KBM-7 (cell line): ENCODE measurements at regions not wholly inside any gene's neighbourhood (a gene's known extent, or its start where the extent isn't known, plus 50 kb on each side); places are given as distances from the start of the nearest gene placed in this dataset.

Experiments used
- DNase-seq: peaks from one replicate; pipeline ENCODE4 v3.0.0-alpha.2; 2015
- in situ Hi-C: fragments of 300-500 bp; cut with MboI; formaldehyde crosslinking; loops from 2 replicates; pipeline ENCODE4 v1.14.3; 2020; ENCODE audit warnings: low sequenced_read_pairs, low pct_unique_long_range_greater_than_20kb, mixed read lengths

DNA sequence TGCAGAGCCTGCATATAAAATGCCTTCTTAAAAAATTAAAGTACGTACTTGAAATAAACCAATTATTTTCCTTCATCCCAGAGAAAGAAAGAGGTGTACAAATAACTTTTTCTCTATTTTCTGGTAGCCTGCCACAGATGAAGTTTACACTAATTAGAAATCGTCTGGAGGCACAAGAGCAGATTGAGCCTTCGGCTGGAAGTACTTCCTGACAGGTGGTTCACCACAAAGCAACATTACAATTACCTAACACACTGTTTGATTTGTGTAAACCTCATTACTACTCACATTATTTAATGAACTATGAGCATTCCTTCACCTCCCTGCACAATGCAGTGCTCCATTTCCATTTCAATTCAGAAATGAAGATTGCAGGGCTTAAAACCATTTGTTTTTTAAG, 856.1 kb downstream of the SI start:
- in situ Hi-C loops: no loop called here
- no peak for DNase-seq

DNA sequence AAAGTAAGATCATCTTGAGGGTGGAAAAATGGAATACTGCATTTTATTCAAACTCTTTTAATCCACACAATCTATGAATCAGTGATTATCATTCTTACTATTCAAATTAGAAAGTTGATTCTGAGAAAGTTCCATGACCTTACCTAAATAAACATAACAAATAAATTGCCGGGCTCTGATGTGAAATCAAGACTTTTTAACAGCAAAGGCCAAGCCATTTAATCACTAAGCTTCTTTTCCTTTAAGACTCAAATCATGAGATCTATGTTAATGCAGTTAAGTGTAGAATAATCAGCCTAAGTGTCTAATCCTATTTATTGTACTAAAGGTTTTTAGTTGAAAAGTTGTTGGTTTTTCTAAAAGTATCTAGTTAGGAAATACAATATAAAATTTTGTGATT, 857.0 kb downstream of the SI start:
- no peak for DNase-seq
- in situ Hi-C loops: no loop called here

DNA sequence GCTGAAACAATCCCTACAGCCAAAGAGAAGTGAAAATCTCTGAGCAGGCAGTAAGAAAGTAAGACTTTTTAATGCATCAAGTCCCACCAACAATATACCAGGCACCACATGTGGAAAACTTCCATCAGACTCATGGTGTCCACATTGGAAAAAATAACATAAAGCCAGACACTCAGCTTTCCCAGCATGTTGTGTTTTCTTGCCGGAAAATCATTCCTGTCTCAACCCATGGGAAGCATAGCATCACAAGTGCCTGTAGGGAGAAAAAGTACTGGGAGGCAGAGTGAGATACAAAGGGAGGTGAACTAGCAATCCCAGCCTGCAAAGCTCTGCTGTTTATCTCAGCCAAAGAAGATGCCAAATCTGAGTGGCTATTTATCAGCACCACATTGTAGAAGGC, 868.9 kb downstream of the SI start:
- no peak for DNase-seq
- in situ Hi-C loops: no loop called here

DNA sequence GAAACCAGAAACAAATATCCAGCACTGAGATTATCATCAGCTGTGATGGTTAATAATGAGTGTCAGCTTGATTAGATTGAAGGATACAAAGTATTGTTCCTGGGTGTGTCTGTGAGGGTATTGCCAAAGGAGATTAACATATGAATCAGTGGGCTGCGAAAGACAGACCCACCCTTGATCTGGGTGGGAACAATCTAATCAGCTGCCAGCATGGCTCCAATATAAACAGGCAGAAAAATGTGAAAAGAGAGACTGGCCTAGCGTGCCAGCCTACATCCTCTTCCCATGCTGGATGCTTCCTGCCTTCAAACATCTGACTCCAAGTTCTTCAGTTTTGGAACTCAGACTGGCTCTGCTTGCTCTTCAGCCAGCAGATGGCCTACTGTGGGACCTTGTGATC, 869.5 kb downstream of the SI start:
- DNase-seq: no peak
- in situ Hi-C loops: no loop called here

DNA sequence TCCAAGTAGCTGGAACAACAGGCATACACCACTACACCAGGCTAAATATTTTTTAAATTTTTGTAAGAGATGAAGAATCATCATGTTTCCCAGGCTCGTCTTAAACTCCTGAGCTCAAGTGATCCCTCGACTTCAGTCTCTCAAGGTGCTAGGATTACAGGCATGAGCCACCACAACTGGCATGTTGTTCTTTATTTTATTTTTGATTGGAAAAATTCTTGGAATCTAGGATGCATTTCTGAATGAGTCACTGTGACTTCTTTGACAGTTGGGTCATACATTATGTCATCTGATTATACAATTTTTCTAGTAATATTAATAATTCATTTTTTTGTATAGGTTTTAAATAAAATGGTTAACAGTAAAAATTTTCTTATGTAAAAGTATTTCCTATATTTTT, 870.2 kb downstream of the SI start:
- no peak for DNase-seq
- in situ Hi-C loops: no loop called here

DNA sequence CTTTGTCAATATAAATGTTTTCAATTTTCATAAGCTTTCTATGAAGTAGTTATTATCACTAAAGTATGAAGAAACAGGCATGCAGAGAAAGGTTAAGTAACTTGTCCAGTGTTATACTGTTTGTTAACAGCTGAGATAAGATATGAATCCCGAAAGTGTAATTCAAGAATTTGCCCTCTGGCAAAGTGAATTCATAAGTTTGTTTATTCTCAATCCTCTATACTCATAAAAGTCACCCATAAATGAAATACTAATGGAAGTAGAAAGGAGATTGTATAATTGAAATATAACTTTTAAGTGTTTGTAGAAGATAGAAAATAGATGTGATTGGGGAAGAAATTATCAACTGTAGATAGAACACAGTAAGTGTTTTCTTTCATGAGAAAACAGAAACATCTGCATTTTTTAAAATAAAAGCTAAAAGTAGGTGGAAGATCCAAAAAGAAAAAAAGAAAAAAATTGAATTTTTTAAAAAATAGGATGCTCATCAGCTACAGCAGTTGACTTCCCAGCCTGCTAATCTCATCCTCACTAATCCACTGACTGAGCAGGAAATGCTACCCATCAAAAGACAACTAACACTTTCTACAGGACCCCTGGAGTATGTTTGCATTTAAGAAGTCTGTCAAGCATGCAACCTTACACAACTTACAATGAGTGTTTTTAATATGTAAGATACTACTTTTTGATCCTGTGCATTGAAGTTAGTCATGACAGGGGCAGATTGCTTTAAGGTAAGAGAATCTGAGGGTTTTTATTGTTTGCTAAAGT, 878.1 kb downstream of the SI start:
- in situ Hi-C loops: no loop called here
- DNase-seq: no peak

DNA sequence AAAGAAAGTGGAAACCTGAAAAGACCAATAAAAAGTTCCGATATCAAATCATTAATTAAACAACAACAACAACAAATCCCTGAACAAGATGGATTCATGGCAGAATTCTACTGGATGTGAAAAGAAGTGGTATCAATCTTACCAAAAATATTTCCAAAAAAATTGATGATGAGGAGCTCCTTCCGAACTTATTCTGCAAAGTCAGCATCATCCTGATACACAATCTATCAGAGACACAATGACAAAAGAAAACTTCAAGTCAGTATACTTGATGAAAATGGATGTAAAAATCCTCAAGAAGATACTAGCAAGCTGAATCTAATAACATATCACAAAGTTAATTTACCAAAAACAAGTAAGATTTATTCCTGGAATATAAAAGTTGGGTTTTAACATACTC, 881.8 kb downstream of the SI start:
- DNase-seq: no peak
- in situ Hi-C loops: no loop called here

DNA sequence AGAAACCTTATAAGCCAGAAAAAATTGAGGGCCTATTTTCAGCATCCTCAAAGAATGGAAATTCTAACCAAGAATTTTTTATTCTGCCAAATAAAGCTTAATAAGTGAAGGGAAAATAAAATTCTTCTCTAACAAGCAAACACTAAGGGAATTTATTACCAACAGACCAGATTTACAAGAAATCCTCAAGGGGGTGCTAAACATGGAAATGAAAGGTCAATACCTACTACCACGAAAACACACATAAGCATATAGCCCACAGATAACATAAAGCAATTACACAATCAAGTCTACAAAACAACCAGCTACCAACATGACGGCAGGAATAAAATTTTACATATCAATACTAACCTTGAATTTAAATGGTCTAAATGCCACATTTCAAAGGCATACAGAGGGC, 883.5 kb downstream of the SI start:
- in situ Hi-C loops: no loop called here
- DNase-seq: no peak

DNA sequence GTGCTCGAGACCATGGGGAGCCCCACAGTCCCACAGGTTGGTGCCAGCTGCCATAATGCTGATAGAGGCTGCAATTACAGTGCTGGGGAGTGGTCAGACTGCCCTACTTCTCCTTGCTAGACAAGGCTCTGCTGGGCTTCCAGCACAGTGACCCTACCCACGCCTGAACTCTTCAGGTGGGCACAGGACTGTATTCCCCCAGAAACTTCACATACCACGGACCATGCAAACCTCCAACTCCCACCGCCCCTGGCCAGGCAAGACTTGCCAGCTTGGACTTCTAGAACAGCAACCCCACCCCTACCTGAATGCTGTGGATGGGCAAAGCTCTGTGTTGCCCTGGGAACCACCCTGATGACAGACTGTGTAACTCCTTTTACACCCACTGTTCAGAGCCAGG, 885.3 kb downstream of the SI start:
- in situ Hi-C loops: no loop called here
- no peak for DNase-seq

DNA sequence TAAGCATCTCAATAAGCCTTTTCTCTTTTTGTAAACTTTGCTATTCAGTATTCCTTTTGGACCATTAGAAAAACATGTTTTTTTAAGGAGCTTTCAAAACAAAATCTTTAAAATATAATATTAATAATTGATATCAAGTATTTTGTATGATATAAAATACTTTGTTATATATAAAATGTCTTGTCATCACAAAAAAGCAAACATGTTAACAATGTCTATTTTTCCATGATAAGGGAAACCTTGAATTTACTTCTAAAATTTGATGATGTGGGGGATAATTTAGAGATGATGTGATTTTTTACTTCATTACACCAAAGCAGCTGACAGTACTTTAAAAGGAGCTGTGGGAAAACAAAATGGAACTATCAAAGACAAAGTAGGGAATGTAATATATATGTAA, 887.7 kb downstream of the SI start:
- in situ Hi-C loops: no loop called here
- no peak for DNase-seq

DNA sequence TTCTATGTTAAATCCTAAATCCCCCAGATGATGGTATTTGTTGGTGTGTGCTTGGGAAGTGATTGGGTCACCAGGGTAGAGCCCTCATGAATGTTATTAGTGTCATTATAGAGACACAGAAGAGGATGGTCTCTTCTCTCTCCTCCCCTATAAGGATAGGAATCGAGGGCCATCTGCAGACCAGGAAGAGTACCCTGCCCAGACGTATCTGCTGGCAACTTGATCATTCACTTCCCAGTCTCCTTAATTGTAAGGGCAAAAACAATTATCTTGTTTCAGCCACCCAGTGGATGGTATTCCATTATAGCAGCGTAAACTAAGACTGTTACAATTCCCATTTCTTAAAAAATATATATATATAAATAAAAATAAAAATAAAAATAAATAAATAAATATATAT, 892.2 kb downstream of the SI start:
- in situ Hi-C loops: no loop called here
- no peak for DNase-seq

DNA sequence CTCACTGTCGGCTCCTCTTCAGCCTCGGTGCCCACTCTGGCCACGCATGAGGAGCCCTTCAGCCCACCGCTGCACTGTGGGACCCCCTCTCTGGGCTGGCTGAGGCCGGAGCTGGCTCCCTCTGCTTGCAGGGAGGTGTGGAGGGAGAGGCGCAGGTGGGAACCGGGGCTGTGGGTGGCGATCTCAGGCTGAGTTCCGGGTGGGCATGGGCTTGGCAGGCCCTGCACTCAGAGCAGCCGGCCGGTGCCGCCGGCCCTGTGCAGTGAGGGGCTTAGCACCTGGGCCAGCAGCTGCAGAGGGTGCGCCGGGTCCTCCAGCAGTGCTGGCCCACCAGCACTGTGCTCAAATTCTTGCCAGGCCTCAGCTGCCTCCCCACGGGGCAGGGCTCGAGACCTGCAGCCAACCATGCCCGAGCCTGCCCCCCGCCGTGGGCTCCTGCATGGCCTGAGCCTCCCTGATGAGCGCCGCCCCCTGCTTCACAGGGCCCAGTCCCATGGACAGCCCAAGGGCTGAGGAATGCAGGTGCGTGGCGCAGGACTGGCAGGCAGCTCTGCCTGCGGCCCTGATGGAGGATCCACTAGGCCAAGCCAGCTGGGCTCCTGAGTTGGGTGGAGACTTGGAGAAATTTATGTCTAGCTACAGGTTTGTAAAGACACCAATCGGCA, 899.1 kb downstream of the SI start:
- in situ Hi-C loops: no loop called here
- no peak for DNase-seq

DNA sequence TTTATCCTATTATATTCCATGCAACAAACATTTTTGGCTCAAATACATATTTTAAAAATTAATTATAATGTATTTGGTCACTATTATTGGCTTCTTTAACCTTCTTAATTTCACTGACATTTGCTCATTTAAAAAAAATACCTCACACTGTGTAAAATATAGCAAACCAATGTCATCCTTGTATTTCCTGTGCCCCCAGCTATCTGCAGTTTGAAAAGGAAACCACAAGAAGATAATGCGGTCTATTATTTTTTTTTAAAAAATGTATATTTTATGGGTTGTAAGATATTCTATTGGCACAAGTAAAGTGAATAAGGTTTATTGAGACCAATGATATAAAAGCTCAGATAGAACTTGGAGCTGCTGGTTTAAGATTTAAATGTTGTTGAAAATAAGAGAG, 904.2 kb downstream of the SI start:
- no peak for DNase-seq
- in situ Hi-C loops: no loop called here

DNA sequence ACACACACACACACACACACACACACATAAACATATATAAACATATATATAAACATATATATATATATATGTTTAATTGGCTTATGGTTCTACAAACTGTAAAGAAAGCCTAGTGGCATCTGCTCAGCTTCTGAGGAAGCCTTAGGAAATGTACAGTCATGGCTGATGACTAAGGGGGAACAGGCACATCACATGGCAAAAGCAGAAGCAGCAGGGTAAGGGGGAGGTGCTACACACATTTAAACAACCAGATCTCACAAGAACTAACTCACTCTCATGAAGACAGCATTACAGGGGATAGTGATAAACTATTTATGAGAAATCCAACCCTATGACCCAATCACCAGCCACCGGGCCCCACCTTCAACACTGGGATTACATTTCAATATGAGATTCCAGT, 922.9 kb downstream of the SI start:
- DNase-seq: peak; percentile 48
- in situ Hi-C loops: no loop called here

DNA sequence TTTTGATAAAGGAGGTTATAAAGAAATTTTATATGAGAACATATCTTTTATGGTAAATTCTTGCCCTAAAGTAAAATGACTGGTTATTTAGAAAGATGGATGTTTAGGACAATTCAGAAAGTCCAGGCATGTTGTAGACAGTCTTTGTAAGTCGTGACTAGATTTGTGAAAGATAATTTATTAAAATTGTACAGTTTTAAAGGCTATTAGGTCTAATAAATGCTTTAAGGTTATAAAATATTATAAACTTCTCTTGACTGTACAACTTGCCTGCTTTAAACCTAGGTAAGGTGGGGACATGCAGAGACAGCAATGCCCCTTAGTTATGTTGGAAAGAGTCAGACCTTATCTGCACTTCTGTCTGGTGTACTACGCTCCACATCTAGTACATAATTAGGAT, 933.5 kb downstream of the SI start:
- DNase-seq: no peak
- in situ Hi-C loops: no loop called here

DNA sequence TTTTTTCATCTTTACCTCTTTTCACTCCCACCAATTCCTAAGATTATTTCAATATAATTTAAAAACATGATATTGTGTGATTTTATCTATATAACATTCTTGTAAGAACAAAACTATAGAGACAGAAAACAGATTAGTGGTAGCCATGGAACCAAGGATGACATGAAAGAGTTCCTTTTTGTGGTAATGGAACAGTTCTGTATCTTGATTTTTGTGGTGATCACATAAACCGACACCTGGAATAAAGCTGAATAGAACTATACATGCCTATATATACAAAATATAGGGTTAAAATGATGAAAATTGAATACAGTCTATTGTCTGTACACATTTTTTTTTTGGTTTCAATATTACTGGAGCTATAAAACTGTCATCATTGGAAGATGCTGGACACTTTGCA, 945.4 kb downstream of the SI start:
- in situ Hi-C loops: no loop called here

DNA sequence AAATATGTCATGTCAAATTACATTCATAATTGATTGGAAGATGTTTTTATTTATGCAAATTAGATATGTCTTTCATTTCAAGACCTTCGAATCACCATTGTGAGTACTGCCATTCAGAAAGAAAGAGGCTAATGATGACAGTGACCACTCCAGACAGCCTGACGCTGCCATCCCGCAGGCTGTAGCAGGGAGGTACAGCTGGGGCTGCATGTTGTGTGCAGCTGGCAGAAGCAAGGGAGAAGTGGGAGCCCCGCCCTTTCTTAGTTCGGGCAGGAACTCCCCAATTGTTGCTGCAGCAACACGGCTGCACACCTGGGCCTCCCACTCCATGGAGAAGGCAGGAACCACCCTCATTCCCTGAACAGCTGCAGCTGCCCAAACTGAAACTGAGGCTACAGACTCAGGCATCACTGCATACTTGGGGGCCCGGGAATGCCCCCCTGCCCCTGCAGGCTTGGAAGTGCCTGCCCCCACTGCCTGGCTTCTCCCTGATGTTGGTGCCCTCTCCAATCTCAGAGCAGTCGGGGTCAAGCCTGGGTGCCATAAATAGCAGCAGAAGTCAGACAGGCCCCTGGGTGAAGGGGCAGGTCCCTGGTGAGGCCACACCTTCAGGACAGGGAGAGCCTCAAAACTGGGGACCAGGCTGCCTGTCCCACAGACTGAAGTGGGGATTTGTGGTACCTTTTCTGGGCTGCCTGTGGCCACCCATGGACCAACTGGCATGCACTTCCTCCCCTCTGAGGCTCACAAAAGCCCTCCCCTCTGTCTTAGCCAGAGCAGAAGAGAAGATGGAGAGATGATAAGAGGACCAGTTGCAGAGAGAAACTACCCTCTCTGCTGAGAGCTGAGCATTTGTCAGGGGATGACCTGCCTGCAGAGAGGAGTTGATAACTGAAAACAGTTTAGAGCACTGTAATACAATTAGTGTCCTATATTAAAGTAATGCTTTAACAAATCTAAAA, 964.6 kb downstream of the SI start:
- DNase-seq: no peak
- in situ Hi-C loops: no loop called here

More for the DNA sequence above, 945.4 kb downstream of the SI start:
- DNase-seq: no peak

DNA sequence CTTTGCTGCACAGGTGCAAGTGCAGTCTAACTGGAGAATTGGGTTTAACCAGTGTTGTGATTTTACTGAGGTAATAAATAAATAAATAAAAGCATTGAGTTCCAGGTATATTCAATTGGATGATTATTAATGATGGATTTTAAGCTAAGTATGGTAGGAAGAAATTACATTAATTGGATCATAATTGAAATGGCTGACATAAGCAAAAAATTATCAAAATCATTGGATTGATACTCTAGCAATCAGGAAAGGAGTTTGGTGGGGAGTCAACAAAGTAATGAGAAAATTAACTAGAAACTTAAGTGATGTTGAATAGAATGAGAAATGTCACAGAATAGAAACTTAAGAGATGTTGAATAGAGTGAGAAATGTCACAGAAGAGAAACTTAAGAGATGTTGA, 981.9 kb downstream of the SI start:
- in situ Hi-C loops: no loop called here
- DNase-seq: no peak

DNA sequence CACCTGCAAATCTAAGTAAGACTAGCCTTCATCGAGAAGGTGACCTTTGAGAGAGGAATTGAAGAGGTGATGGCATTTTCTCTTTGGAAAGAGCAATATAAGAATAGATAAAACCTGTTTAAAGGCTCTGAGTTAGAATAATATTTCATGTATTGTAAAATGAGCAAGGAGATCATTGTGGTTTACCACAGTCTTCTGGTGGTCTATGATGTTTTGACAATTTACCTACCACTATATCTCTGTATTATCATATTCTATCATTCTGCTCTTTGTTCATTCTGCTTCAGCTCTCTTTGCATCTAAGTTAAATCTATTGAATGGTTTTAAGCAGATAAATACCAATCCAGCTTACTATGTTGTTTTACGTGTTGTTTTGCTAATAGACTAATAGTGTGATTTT, 982.3 kb downstream of the SI start:
- in situ Hi-C loops: no loop called here
- DNase-seq: no peak

DNA sequence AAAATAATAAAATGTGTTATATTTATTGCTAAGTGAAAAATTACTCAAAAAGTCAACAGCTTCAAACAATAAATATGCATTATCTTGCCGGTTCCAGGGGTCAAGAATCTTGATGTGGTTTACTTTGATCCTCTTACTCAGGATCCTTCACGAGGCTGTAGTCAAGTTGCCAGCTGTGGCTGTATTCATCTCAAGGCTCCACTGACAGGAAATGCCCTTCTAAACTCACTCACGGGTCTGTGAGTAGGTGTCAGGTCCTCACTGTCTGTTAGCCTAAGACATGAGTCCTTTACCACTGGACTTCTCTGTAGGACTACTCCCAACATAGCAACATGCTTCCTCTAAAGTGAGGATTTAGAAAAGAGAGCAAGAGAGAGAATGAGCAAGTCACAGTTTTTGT, 983.0 kb downstream of the SI start:
- in situ Hi-C loops: no loop called here
- DNase-seq: no peak
